NCI-H128 (cell line): ENCODE measurements at regions not wholly inside any gene's neighbourhood (a gene's known extent, or its start where the extent isn't known, plus 50 kb on each side); places are given as distances from the start of the nearest gene placed in this dataset.
"Not testable (repeated sequence)": the region's sequence is repeated elsewhere in the genome, so short reads cannot be mapped to it uniquely, and the experiment has no call there.

ENCODE experiments used
- DNase-seq: peaks from one replicate; lab custom pipeline; 2025; ENCODE audit not compliant: unreplicated experiment; lab: John Stamatoyannopoulos, UW

DNA sequence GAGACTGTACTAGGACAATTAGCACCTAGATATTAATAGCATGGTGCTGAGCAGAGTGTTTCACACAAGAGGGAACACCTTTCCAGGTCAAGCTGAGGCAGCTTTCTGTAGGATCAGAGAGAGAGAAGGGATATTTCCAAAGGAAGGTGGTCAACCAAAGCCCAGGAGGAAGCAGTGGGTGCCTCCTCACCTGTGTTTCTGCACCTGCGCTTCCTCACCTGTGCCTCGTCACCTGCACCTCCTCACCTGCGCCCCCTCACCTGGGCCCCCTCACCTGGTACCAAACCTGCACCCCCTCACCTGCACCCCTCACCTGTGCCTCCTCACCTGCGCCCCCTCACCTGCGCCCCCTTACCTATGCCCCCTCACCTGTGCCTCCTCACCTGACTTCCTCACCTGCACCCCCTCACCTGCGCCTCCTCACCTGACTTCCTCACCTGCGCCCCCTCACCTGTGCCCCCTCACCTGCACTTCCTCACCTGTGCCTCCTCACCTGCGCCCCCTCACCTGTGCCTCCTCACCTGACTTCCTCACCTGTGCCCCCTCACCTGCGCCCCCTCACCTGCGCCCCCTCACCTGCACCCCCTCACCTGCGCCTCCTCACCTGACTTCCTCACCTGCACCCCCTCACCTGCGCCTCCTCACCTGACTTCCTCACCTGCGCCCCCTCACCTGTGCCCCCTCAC lies 67.9 kb downstream of the TTLL2 start:
- DNase-seq: no peak

DNA sequence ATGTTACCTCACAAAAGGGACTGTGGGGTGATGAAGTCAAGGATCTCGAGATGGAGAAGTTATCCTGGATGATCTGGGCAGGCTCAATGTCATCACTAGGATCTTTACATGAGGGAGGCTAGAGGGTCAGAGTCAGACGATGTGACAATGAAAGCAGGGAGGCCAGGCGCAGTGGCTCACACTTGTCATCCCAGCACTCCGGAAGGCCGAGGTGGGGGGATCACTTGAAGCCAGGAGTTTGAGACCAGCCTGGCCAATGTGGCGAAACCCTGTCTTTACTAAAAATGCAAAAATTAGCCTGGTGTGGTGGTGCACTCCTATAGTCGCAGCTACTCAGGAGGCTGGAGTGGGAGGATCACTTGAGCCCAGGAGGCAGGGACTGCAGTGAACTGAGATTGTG lies 68.8 kb downstream of the TTLL2 start:
- DNase-seq: no peak

DNA sequence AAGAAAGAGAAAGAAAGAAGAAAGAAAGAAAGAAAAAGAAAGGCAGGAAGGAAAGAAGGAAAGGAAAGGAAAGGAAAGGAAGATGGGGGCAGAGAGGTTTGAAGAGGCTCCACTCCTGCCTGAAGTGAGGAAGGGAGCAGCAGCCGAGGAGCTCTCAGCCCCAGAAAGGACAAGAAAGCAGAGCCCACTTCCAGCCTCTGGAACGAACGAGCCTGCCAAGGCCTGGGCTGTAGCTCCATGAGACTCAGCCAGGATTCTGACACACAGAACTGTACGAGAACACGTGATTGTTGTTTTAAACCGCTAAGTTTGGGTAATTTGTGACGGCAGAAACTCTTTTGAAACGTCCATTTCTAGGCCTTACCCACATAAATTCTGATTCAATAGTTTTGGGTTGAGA lies 69.5 kb downstream of the TTLL2 start:
- DNase-seq: no peak

DNA sequence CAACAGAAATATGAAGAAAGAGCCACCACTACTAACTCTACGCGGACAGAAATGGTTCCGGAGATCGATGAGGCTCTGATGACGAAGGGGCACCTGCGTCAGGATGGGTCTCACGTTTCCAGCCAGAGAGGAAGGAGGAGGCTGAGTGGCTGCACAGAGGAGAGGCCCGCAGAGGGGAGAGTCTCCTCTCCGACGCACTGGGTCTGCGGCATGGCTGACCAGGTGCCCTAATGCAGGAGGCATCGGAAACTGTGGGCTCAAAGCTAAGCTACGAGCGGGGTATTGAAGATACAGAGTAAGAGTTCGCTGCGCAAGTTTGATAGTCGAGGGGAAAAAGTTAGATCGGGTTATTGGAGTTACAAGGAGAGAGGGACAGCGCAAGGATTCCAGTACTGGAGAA lies 69.9 kb downstream of the TTLL2 start:
- DNase-seq: no peak

DNA sequence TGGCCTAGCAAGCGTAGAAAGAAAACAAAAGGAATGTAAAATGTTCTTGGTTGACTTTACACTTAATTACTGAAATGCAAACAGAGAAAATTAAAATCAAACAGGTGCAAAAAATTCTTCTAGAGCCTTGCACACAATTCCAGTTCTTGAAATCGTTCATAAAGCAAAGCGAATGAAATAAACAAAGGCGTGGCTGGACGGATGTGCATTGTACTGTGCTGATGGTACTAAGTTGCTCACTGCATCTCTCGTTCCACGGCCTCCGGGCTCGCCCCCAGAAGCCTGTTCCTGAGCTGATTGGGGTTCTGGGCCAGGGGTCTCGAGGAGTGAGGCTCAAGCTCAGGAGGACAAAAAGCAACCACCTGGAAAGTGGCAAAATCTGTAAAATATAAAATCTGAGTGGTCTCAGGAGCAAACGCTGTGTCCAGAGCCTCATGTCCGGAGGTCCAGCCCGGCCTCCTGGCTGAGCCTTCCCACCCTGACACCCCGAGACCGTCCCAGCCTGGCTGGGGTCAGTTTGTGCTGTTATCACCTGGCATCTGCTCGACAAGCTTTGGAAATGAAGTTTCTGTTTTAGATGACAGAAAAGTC lies 71.3 kb downstream of the TTLL2 start:
- DNase-seq: no peak

DNA sequence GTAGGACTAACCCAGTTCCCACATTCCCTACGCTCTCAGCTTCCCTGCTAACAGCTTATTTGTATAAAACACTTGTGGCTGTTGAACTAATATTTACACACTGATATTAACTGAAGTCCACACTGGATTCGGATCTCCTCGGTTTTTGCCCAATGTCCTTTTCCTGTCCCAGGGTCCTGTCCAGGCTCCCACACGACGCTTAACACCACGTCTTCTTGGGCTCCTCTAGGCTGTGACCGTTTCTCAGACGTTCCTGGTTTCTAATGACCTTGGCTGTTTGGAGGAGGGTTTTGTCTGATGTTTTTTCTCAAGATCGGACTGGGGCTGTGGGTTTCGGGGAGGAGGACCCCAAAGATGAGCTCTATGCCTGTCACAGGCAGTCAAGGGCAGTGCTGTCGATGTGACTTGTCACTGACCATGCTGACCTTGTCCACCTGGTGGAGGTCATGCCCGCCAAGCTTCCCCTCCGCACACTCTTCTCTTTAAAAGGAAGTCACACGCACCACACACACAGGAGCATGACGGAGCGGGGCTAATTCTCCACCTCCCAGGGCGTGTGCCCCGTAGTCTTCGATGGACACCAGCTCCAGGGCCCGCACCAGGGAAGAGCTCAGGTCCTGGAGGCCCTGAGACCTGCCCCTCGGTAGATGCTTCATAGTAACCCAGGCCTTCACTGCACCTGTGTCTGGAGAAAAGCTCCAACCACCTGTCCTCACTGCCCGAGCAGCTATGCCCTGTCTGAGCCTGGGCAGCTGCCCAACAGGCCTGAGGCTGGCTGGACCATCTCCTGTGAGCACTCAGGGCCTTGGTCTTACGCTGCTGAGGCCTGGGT lies 72.0 kb downstream of the TTLL2 start:
- no peak for DNase-seq

DNA sequence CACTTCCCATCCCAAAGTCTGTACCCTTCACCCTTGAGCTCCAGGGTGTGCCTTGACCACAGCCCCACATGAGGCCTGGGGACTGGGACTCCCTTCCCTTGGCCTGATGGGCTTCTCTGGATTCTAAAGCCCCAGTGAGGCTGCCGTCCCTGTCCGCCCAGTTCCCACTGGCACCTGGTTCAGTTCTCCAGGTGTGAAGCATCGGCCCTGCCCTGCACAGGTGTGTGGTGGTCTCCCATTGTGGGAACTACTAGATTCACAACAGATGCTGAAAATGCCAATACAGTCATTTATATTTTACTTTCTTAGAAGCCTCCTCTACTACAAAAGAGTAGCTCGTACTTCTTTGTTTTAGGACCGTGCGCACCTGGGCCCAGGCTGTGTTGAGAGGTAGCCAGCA lies 72.8 kb downstream of the TTLL2 start:
- no peak for DNase-seq

DNA sequence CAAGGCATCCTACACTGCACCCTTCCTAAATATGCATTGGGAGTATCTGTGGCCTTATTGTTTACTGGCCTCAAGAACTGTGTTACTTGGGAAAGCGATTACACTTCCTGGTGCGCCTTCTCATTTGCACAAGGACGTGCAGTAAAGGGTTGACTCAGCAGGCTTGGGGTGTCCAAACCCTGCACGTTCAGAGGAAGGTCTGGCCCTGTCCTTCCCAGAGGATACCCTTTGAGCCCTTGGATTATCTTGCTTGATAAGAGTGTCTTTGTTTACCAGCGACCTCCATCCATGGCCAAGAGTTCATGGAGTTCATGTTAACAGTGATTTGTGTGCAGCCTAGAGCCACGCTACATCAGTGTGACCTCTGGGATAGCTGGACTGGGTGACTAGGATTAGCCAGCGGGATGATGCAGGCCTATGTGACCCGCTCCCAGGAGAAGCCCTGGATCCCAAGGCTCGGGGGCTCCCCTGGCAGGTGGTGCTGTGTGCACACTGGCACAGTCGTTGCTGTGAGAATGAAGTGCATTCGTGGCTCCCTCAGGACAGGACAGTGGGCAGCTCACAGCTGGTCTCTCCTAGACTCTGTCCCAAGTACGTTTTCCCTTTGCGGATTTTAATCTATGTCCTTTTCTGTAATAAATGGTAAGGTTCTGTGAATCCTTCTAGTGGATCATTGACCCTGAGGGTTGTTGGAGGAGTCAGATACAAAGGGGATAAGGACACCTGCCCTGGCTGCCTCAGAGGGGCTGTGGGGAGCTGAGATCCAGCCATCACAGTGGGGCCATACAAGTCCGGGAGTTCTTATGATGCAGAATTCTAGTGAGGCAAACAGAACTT lies 73.5 kb downstream of the TTLL2 start:
- no peak for DNase-seq

DNA sequence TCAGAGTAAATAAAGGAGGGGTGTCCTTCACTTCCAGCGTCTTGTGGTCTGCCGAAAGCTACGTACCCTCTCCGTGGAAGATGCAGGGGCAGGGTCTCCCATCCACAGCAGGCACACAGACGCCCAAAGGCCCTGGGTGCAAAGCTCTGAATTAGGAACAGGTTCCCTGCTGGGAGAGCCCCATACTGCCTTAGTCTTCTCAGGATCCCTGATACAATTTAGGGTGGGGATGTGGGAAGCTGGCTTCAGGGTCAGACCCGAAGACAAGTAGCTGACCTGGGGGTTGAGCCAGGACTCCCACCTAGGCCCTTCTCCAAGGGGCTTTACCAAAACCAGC lies 74.1 kb downstream of the TTLL2 start:
- DNase-seq: no peak

DNA sequence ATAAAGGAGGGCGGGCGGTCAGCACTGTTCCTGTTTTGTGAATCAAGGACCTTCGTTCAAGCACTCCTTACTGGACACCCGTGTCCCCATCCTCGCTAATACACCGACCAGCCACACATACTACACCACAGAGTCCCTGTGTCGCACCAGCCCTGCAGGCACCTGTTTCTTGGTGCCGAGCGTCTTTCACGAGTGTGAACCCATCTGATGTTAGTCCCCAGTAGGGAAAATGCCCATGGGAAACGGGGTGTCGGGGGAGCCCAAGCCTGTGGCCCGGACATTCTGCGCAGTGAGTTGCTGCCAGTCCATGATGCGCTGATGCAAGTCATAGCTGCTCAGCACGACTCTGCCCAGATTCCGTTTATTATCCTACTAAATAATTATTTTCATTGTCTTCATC lies 74.7 kb downstream of the TTLL2 start:
- no peak for DNase-seq

DNA sequence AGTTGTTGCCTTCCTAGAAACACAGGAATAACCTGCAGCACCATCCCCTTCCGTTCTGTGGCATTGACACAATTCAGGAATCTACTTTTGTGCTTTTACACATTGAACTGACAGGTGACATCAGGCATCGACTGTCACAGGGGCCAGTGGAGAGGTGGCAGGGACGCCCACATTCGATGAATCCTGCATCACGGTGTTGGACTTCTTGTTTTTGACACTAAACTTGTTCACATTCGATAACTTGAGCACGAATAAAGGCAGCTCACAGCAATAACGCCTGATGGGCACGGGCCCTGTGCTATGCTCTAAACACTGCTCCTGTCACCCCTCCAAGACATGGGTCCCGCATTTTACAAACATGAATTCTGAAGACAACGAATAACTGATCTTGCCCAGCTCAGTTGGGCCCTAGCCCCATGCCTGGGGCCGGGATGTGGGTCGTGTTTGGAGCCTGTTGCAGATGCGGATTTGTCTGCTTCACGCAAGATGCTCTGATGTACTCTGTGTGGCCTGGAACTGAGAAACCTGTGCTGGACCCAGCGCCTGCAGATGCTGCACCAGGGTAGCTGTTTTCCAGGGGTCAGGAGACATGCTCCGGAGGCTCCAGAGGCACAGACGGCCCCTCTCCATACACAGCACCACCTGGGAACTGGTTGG lies 75.7 kb downstream of the TTLL2 start:
- no peak for DNase-seq

DNA sequence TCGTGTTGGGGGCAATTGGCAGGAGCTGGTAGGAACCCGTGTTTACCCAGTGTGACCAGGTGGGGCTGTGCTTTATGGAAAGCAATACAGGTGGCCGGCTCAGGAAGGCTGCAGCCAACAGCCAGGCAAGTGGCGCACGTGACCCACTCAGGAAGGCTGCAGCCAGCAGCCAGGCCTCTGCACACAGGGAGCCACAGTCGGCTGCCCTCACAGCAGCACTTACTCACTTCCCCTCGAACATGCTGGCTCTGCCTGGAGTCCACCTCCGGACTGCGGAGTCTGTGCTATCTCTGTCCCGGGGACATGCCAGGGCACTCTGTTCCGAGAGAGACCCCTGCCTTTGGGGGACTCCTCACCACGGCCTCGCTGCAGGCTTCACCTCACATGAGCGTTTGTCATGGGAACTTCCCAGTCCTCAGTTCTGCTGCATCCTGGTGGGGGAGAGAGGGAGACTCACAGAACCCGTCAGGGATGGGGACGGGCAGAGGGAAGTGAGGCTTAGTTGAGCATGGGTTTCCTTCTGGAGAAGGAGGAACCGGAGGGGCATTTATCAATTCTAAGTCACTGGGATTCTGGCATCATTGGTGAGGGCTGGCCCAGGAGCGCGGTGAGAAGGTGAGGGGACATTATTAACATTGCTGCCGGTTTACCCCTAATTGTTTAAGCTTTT lies 76.8 kb downstream of the TTLL2 start:
- DNase-seq: no peak

DNA sequence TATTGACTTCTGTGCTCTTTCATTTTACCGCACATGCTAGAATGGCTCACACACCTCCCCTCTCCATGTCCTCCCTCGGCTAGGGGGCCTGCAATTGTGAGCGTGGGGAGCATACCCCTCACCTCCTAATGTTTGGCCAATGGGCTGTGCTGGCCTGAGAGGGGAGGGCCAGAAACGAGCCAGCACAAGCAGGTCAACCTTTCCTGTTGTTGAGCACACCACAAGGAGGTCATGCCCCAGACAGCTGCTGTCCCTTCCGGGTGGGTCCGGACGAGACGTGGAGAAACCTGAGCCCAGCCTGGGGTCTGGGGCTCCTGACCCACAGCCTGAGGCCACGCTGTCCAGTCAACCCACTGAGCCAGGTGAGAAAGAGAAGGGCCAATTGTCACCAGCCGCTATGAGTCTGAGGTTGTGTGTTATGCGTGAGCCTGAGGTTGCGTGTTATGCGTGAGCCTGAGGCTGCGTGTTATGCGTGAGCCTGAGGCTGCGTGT lies 77.4 kb downstream of the TTLL2 start:
- DNase-seq: no peak

DNA sequence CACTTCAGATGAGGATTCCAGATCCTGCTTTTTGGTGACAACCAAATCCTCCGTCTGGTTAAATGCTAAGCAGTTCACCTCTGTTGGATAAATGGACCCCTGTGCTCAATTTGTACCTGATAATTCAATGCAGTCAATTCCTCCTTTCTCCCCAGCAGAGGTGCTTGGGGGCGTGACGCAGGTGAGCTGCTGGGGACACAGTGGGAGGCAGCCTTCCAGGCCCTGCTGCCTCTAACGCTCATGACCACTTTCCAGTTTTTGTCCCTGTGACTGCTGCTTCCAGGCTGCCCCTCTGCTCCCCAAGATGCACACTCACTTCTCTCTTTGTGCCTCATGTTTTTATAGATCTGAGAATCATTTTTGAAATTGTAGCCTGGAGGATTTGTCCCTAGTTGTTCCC lies 78.5 kb downstream of the TTLL2 start:
- DNase-seq: no peak

DNA sequence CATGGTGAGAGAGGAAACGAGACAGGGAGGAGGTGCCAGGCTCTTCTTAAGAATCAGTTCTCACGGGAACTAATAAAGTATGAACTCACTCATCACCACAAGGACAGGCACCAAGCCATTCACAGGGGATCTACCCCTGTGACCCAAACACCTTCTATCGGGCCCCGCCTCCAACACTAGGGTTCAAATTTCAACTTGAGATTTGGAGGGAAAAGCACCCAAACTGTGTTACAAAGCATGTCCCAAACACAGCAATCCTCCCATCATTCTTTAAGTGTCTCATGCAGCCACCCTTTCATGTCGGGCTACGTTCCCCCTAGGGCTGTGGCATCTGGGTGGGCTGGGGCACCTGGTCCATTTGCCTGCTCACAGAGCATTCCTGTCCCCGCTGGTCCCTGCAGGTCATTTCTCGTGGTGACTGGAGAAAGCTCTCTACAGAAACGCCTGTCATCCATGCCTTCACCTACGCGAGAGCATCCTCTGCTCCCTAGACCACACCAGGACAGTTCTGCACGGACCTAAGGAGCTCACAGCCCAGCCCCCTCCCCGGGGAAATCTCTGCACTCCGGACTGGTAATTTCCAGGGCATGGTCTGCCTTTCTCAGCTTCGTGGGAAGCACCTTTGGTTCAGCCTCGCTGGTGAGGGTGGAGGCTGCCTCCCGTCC lies 79.6 kb downstream of the TTLL2 start:
- no peak for DNase-seq

DNA sequence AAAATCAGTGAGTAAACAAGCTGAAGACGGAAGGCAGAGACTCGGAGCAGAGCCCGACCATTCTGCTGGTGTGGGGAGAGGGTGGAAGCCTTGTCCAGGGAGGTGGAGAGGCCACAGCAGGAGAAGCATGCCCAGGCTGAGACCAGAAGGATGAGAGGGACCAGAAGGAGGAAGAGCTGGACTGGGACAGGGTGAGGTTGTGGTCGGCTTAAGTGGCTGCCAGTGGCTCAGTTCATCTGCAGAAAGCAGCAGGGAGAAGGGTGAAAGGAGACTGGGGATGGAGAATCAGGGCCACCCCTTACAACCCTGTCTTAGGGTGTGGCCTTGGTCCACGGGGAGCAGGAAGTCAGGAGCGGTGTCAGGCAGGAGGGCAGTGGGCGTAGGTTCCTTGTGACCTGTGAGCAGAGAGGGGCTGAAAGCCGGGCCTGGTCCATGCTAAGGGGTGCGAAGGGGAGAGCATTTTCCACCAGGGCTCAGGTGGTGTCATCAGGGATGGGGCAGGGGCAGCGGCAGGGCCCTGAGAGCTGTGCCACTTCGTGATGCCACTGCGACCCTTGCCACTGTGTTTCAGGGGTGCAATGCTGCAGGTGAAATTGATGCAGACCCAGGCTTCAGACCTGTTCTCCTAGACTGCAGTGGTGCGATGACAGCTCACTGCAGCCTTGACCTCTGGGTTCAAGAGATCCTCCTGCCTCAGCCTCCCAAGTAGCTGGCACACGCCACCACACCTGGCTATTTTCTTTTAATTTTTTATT lies 81.1 kb downstream of the TTLL2 start:
- DNase-seq: no peak

DNA sequence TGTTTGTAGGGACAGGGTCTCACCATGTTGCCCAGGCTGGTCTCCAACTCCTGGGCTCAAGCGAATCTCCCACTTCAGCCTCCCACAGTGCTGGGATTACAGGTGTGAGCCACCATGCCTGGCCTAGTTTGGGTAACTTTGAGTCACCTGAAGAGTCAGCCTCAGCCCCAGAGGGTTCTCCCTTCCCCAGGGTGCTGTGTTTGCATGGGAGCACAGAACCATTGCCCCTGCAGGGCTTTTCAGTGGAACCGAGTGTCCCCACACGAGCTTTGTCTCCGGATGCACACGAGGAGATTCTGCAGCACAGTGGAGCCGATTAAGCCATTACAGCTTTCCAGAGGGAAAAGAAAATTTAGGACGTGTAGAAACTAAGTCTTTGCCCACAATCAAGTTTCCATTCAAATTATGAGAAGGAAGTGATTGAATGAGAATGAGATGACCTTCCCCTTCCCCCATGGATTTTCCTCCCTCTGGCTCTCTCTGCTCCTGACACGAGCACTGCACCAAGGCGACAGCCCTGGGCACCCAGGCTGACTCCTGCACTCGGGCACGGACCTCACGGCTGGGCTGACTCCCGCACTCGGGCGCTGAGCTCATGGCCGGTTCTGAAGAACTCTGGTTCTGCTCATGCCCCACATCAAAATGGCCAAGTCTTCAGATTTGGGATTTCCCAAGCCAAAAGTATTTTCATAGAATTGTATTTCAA lies 81.8 kb downstream of the TTLL2 start:
- not testable (repeated sequence) for DNase-seq

DNA sequence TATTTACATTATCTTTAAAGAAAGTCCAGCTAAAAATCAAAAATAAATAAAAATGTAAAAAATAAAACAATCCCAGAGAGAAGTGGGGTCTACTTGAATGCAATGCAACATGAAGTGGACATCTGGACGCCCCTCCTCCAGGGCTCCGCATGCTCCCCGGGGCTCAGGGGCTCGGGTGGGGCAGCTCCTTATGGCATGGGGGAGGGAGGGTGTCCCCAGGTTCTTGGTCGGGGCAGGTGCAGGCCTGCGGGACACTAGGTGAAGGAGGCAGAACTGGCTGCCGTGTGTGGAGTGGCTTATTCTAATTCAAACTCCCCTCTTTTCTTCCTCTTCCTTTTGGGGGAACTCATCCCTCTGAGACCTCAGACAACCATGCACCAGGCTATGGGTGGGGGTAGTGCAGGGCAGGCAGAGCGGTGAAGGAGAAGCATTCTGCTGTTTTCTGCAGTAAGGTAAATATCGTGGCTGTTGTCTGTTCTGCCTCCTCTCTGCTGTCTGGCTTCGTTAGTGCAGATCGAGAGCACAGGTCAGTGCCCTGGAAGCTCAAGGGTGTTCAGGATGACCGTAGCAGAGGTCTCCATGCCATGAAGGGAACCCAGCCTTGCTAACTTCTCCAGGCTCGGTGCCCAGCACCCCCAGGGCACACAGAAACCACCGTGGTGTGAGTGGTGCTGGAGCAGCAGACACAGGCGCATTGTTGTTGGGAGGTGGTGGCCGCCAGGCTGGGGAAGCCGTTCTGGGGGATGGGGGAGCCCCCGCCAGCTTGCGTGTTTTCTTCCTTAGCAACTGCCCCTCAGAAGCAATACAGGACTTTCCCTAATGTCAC lies 82.6 kb downstream of the TTLL2 start:
- no peak for DNase-seq
